NCI-H1092 (cell line): ENCODE measurements at regions not wholly inside any gene's neighbourhood (a gene's known extent, or its start where the extent isn't known, plus 50 kb on each side); places are given as distances from the start of the nearest gene placed in this dataset.
"Not testable (repeated sequence)": the region's sequence is repeated elsewhere in the genome, so short reads cannot be mapped to it uniquely, and the experiment has no call there.

Source experiments
- DNase-seq: peaks from one replicate; lab custom pipeline; 2025; lab: John Stamatoyannopoulos, UW

DNA sequence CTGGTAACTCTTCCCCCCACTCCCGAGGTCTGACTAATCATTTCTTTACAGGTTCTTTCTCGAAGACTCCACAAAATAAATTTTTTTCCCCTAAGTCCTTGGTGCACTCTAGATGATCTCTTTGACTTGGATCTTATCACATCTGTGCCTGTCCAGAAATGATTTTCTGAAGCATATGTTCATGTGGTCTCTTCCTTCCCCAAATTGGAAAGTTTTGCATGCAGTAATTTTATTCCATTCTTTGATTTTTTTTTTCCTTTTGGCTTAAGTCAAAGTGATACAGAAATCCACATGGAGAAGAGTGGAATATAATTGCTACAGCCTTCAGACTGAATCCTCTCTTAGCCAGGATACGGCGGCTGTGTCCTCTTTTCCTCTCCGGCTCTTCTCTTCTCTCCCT, 213.3 kb downstream of the BMP4 start:
- no peak for DNase-seq

DNA sequence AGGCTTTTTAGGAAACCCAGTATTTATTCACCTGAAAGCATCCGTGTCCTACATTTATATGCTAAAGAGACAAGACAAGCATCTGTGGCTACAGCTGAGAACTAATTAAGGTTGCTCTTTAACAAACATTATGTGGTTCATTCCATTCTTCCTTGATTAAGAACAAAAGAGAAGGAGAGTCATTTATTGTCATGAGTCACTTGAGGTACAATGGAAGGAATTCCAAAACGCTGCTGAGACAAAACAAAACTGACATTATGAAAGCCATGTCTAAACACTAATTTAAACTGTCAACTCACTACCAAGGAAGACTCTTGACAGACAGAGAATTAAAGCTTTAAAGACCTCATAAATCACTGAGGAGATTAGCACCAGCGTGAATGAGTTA, 214.4 kb downstream of the BMP4 start:
- no peak for DNase-seq

DNA sequence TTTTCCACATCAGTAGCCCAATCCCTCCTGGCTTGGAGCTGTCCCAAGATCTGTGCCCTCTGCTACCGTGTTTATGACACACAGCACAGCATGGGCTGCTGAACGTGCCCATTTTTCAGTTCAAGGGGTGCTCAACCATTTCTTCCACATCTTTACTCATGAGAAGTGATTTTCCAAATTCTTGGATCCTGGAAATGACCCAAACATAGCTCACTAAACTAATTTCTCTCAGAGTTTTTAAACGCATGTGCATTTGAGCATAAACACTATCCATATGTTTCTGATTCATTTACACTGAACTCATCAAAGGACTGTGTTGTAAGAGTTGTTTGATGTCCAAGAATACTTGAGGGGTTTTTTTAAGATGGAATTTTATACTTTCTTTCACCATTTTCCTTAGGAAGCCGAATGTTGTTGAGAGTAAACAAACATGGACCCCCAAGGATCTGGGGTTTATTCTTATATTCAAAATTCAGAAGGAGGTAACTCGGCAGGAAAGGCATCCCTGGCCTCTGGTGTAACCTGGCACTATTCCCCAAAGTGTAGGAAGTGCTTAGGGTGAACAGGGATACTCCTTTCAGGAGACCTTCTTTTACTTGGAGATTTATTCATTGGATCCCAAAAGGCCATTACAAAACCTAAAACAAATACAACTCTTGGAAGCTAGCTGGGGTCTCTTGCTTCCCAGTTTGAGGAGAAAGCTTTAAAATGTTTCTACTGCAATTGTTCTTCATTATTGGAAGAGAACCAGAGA, 215.0 kb downstream of the BMP4 start:
- DNase-seq = no peak

DNA sequence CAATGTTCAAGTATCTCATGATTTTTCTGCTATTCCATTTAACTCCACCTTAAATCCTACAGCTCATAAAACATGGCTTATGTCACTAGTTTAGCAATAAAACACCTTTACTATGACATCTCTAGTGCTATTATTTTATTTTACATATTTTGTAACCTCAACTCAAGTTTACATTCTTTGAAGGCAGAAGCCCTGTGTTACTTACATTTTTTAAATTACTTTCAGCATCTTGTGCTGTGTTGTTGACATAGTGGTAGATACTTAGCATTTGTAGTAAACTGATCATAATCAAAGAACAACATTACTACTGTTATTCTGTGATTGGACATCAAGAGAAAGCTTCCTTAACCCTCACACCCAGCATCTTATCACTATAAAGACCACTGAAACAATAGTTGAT, 216.1 kb downstream of the BMP4 start:
- DNase-seq = no peak

DNA sequence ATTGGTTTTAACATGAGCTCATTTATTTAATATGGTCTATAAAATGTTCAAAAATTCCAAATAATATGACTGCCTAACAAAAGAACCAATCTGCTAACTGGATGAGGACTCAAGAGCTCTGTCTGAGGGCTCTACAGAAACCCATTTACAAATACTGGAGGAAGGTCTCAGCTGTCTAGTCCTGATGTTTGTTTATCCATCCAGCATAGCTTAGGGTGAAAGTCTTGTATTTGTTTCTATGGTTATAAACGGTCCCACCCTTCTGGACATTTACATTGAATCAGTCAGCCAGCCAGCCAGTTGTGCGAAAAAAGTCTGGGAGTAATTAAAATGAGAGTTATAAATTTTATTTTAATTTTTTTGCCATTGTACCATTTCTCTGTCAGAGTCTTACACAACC, 220.7 kb downstream of the BMP4 start:
- DNase-seq = no peak

DNA sequence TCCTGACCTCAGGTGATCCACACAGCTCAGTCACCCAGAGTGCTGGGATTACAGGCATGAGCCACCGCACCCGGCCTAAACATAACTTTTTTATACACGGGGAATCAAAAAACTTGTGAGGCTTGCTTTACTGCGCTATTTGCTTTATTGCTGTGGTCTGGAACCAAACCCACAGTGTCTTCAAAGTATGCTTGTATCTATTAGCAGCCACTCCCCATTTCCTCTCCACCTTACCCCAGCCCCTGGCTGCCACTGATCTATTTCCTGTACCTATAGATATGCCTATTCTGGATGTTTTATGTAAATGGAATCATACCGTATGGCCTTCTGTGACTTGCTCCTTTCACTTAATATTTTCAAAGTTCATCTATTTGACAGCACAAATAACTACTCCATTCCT, 233.4 kb downstream of the BMP4 start:
- no peak for DNase-seq

DNA sequence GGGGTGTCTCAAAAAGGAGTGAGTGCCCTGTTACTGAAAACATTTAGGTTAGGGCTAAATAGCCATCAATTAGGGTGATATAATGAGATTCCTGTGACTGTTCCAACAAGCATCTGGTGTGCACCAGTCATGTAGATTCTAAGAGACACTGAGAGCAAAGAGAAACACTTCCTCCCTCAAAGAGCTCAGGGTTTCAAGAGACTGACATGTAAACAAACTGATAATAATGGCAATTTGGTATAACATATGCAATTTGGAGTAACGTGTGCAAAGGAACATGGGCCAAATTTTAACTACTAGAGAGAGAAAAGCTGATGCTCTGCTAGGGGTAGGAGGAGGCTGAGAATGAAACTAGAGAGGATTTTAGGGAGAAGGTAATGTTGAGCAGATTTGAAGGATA, 237.1 kb downstream of the BMP4 start:
- no peak for DNase-seq

DNA sequence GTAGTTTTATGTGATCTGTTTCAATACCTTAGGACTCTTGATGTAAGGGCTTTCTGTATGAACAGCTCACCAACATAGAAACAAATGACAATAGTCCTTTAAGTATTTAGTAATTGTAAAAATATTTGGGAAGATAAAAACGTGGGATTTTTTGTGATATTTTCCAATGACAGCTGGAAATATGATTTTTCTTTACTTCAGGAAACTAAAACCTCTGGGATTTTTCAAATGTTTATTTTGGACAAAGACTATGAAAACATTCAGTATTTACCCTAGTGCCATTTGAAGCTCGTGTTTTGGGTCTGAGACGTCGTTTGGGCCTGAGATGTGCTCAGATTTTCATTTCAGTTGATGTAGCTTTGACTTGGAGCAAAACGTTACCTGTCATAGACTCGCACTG, 240.0 kb downstream of the BMP4 start:
- DNase-seq = no peak

DNA sequence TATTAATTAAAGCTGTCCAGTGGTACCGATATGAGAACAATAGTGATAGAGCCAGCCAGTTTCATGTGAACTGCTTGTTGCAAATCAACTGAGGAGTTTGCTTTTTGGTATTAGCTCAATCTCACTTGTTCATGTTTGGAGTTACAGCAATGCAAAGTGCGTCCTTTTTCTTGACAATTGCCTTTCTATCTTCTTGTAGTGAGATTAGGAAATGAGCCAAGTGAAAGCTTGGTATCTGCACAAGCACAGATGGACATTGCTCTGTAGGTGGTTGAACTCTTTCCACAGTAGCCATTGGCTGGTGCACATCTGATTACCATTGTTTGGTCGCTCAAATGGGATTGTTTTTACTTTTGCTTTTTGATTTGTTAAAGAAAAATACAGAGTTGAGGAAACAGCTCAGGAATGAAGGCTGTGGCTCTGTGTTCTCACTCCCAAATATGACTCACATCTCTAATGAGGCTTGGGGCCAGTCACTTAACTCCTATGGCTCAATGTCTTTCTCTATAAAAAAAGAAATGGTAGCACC, 241.4 kb downstream of the BMP4 start:
- DNase-seq = no peak

DNA sequence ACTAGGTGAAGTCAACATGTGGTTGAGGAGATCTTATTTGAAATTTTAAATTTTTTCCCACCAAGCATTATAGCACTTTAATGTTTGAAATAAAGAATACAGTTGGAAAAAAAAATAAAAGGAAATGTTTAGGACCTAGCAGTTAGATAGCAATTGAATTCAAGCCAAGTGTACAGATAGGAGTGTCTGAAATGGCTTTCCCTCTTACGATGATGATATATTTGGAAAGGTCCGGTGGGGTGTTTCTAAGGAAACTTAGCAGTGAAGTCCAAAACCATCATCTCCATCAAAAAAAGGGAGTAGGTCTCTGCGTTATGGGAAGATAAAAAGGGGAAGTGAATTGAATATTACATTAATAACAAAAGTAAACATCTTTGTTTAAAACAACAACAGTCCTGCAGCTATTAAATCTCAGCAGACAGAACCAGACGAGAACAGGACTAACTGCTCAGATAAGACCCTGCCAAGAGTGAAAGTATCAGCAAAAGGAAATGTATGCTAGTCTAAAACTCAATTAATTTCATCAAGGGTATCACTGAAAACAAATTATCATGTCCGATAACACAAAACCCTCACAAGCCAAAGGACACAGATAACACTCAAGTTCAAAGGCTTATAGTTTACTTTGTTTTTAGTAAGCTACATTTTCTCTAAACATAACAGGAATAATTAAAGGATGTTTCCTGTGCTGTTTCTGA, 242.0 kb downstream of the BMP4 start:
- no peak for DNase-seq

DNA sequence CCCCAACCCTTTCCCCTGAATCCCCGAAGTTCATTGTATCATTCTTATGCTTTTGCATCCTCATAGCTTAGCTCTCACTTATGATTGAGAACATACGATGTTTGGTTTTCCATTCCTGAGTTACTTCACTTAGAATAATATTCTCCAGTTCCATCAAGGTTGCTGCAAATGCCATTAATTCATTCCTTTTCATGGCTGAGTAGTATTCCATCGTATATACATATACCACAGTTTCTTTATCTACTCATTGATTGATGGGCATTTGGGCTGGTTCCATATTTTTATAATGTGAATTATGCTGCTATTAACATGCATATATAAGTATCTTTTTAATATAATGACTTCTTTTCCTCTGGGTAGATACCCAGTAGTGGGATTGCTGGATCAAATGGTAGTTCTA, 243.7 kb downstream of the BMP4 start:
- DNase-seq = not testable (repeated sequence)

DNA sequence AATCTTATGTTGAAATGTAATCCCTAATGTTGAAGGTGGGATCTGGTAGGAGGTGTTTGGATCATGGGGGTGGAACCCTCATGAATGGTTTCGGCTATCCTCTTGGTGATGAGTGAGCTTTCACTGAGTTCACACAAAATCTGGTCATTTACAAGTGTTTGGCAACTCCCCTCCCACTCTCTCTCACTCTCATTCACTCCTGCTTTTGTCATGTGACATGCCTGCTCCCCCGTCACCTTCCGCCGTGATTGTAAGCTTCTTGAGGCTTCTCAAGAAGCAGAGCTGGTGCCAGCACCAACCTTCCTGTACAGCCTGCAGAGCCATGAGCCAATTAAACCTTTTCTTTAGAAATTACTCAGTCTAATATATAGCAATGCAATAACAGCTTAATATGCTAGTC, 245.4 kb downstream of the BMP4 start:
- DNase-seq = no peak

DNA sequence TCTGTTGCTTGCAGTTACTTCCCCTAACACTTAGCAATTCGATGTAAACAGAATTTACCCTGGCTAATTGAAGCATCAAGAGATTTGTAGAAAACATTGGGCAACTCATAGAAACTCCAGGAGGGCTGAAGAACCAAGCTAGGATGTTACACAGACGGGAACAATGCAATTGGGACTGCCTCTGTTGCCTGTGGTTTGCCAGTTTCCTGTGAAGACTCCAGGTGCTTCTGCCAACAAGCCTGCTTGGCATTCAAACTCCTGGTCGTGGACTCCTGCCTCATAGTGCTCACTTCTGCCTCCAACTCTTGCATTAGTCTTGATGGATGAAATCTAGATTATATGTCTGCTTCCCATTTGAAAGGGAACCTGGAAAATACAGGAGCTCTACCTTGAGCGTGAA, 246.0 kb downstream of the BMP4 start:
- no peak for DNase-seq

DNA sequence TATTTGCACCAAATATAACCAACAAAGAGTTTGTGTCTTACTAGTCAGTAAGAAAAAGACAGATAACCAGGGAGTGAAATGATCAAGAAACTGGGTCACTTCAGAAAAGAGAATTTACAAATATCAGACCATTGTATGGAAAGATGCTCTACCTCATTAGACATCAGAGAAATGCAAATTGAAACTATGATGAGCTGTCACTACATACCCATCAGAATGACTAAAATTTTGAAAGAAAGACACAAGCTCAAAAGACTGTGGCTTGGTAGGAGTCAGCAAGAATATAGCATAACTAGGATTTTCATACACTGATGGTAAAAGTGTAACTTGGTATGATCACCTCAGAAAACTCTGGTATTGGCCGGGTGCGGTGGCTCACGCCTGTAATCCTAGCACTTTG, 247.2 kb downstream of the BMP4 start:
- DNase-seq = no peak

DNA sequence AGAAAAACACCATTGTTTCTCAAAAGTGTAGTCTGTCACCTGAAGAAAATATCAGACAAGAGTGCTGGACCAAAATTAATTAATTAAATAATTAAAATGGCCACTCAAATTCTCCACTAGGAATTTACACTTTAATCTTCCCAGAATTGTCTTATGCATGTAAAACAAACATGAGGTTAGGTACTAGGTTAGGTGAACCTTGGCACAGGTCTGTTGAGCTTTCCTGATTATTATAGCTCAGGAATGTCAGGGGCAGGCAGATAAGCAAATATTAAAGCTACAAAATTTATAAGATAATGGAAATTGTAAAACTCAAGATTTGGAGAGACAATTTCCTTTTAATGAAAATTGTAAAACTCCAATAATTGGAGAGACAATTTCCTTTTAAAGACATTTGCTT, 253.2 kb downstream of the BMP4 start:
- DNase-seq = no peak

DNA sequence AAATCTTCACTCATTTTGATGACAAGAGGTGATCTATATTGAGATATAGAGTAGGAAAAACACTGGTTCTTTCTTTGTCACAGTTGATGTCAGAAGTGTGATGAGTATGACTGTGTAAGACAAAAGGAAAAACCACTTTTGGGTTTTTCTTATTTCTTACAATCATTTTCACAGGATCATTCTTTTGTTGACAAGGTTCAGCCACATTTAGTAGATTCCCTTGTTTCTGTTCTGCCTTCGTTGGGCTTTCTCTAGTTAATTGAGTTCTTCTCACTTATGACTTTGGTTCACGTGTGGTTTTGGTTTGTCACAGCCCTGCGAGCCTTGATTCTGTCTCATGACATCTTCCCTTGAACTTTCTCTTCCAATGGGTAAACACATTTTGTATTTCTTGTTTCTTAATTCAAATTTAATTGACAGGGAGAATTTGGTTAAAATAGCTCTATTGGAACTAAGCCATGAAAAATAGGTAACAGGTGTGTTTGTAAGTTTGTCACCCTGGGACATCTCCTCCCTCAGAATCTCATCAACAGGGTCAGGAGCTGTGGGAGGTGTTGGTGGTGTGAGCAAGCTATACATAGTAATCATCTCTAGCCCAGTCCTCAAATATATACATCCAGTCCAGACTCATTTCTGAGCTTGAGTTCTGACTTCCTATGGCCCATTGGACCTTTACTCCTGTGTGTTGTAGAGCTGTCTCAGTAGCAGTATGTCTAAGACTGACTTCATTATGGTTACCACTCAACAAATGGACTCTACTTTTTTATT, 255.3 kb downstream of the BMP4 start:
- DNase-seq = no peak

DNA sequence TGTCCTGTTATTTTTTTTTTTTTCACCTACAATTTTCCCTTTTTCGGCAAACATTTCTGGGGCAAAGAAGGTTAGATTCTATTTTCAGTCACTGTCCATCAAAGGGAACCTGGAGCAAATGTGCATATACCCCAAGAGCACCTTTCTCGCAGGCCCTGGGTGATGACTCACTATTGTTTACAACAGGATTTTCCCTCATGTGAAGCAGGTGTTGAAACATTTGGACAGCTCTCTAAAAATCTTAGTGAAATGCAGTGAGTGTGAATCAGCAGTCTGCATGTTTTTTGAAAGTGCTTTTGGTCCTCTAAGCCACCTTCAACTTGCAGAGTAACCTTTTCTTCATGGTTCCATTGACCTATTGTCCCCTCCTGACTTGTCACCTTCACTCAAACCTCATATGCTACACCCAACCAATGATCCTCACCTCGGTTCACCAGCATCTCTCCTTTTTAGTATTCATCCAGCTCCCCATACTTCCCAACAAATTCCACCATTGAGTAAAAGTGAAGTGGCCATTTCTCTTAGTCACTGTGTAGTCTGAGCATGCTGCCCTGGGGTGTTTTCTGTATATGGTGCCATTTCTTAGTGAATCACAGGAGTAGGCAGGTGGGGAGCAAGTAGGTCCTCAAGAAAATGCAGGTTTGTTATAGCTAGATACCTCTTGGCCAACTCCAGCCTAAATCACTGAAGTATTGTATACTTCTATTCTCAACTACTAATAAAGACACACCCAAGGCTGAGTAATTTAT, 260.2 kb downstream of the BMP4 start:
- DNase-seq = no peak

DNA sequence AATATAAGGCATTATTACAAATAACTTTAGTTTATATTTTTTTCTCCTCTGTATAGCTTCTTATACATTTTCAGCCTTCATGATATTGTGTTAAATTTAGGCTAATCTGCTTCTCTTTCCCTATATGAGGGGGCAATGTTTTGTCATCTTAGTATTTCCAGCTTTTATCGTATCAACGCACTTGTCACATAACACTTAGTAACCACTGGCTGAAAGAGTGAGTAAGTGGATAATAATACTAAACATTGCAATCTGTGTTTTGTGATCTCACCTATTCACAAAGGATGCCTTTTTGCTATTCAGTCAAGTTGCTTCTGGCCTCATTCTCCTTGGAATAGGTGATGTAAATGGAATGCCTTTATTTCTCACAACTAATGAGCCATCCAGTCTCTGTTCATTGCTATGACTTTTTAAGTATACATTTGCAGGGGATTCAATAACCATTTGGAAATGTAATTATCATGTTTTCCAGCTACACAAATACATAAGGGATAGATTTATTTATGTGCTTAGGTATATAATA, 260.9 kb downstream of the BMP4 start:
- DNase-seq = no peak

DNA sequence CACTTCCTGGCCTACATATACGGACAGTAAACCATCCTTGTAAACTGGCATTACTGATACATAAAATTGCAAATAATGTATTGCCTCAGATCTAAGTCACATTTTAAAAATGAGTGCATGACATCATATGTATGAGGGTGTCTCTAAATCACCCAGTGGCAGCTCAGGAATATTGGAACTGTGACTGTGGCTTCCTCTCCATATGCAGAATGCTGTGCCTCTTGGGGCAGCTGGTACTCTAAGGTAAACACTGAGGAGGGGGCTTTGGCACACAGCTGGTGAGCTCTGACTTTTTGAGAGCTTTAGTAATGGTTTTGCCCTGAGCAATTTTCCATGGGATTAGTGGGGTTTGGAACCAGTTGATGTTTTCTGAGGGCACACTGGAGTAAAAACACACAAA, 263.7 kb downstream of the BMP4 start:
- DNase-seq = no peak

DNA sequence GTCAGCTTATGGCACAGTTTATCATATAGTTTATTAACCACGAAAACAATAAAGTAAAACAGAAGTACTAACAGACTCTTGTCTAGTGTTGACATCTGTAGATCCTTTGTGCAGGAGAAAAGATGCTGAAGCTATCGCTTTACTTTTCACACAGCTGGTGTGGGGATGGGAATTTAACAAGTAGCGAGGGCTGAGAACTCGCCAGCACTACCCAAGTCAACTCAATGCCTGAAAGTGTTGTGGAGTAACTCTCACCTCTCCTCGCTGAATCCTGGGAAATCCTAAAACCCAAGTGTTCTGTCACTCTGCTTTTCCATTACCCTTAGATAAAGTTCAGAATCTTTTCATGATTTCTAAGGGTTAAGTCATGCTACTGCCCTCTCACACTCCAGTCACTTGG, 264.2 kb downstream of the BMP4 start:
- DNase-seq = no peak

DNA sequence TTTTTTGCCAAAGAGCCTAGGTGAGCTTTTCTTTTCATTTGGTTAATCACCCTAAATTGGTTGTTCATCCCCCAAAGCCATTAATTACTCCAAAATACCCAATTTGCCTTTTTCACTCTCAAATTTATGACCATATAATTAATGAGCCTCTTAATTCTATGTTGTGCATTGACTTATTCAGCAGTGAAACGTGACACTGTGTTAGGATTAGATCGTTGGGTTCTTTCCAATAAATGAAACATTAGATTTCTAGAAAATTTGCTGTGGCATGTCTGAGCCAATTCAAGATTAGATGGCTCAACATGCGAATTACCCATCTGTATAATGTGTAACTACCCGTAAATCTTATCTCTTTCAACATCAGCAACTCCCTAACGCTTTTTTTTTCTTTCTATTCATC, 273.4 kb downstream of the BMP4 start:
- no peak for DNase-seq

DNA sequence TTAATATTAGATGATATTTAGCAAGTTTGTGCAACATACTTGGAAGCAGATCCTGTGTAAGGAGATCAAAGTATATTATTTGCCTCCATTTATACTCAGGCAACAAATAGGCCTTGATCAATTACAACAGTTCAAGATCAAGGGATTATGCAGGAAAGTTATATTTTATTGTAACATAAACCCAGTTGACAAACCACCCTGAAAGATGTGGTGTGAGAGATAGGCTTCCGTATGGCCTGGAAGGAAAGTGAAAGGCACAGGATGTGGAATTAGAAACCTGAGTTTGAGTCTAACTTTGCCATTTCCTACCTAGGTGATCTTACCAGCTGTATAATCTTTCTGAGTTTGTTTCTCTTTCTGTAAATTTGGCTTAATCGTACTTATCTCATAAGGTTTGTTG, 284.1 kb downstream of the BMP4 start:
- DNase-seq = no peak
